Neural cell (in vitro differentiated cells): ENCODE measurements at regions not wholly inside any gene's neighbourhood (a gene's known extent, or its start where the extent isn't known, plus 50 kb on each side); places are given as distances from the start of the nearest gene placed in this dataset.

ENCODE experiments used
- POLR2AphosphoS5 ChIP-seq: IDR thresholded peaks from 2 replicates; pipeline ENCODE4 v1.6.1; 2012
- TF ChIP-seq, protein P1 (sequence below): fragments of 450-650 bp; IDR thresholded peaks from 2 replicates; pipeline ENCODE4 v1.5.1; 2014; ENCODE audit warnings: antibody characterized with exemption, mild to moderate bottlenecking, moderate library complexity; ENCODE audit not compliant: poor library complexity, severe bottlenecking

GRCh38 chr13:53250977-53251376, 222.4 kb downstream of the OLFM4 start:
- TF ChIP-seq, protein P1, sequence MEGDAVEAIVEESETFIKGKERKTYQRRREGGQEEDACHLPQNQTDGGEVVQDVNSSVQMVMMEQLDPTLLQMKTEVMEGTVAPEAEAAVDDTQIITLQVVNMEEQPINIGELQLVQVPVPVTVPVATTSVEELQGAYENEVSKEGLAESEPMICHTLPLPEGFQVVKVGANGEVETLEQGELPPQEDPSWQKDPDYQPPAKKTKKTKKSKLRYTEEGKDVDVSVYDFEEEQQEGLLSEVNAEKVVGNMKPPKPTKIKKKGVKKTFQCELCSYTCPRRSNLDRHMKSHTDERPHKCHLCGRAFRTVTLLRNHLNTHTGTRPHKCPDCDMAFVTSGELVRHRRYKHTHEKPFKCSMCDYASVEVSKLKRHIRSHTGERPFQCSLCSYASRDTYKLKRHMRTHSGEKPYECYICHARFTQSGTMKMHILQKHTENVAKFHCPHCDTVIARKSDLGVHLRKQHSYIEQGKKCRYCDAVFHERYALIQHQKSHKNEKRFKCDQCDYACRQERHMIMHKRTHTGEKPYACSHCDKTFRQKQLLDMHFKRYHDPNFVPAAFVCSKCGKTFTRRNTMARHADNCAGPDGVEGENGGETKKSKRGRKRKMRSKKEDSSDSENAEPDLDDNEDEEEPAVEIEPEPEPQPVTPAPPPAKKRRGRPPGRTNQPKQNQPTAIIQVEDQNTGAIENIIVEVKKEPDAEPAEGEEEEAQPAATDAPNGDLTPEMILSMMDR, result no peak
- no peak for TF ChIP-seq POLR2AphosphoS5
